GM12878 (cell line): ENCODE measurements at regions not wholly inside any gene's neighbourhood (a gene's known extent, or its start where the extent isn't known, plus 50 kb on each side); places are given as distances from the start of the nearest gene placed in this dataset.

ENCODE experiments used
- ATAC-seq: fragments of 200-7000 bp; cut with Tn5 transposase; 3 replicates; pipeline ENCODE4 v1.9.1; 2020; ENCODE audit warnings: mild to moderate bottlenecking, moderate library complexity
- BruUV-seq: library from RNA; stranded (reverse); fragments of 400-500 nt; replicated peaks from 2 replicates; lab custom pipeline; 2021; lab: Mats Ljungman, UMichigan
- CTCF ChIA-PET: fragments of 300-600 bp; sonication (Branson Sonifier 250); formaldehyde crosslinking; extraction: SDS; loops from one replicate; lab custom pipeline; 2021; ENCODE audit warnings: inconsistent platforms; lab: Yijun Ruan, JAX
- POLR2A ChIA-PET: fragments of 350-600 bp; formaldehyde crosslinking; extraction: SDS; loops from one replicate; lab custom pipeline; 2021; ENCODE audit warnings: inconsistent platforms; lab: Charles Lee
- RAD21 ChIA-PET: fragments of 300-600 bp; sonication (Branson Sonifier 250); formaldehyde crosslinking; loops from one replicate; lab custom pipeline; 2023; ENCODE audit warnings: antibody characterized with exemption; ENCODE audit not compliant: unreplicated experiment; lab: Charles Lee
- SMC1A ChIA-PET: fragments of 300-600 bp; sonication (Branson Sonifier 250); formaldehyde crosslinking; loops from one replicate; lab custom pipeline; 2023; ENCODE audit not compliant: unreplicated experiment, uncharacterized antibody; lab: Charles Lee
- DNase-seq: peaks from one replicate; pipeline ENCODE4 v3.0.0-alpha.2; 2011; ENCODE audit warnings: low read depth, low spot score
- FAIRE-seq: peaks from 3 replicates; lab custom pipeline; 2011; peaks lifted over from hg19 to GRCh38; lab: Jason Lieb, UNC
- H2AFZ ChIP-seq: 2 replicates; pipeline ENCODE4 v1.6.0; 2011; ENCODE audit warnings: low read depth, low read length, control low read depth; ENCODE audit not compliant: control insufficient read depth
- H3K27ac ChIP-seq: 2 replicates; pipeline ENCODE4 v1.5.1; 2011; ENCODE audit warnings: control low read depth; ENCODE audit not compliant: control insufficient read depth, insufficient read depth
- H3K27me3 ChIP-seq, 2 experiments: replicated peaks in 1 of 2; 2 replicates each; pipeline versions ENCODE4 v1.6.0 to v1.6.1; 2011; ENCODE audit warnings: low read length in 1 of 2; ENCODE audit not compliant: control insufficient read depth in 2 of 2, insufficient read depth in 2 of 2
- H3K36me3 ChIP-seq, 2 experiments: 2 replicates each; pipeline ENCODE4 v1.5.1; 2011; ENCODE audit warnings: low read length in 1 of 2; ENCODE audit not compliant: control insufficient read depth in 2 of 2, insufficient read depth in 2 of 2
- H3K4me1 ChIP-seq: 2 replicates; pipeline ENCODE4 v1.6.1; 2011; ENCODE audit warnings: mild to moderate bottlenecking, low read length, moderate library complexity, mixed read lengths; ENCODE audit not compliant: control insufficient read depth, insufficient read depth
- H3K4me2 ChIP-seq: 2 replicates; pipeline ENCODE4 v1.6.0; 2011; ENCODE audit warnings: control low read depth; ENCODE audit not compliant: control insufficient read depth, insufficient read depth
- H3K4me3 ChIP-seq: fragments of 200-600 bp; sonication (generic); 2 replicates; pipeline ENCODE4 v1.5.1; 2016
- H3K79me2 ChIP-seq: 2 replicates; pipeline ENCODE4 v1.6.0; 2011; ENCODE audit warnings: low read length; ENCODE audit not compliant: control insufficient read depth, insufficient read depth
- H3K9ac ChIP-seq: 2 replicates; pipeline ENCODE4 v1.8.0; 2011; ENCODE audit warnings: low read length, control low read depth, mixed read lengths; ENCODE audit not compliant: control insufficient read depth, insufficient read depth
- H3K9me3 ChIP-seq: replicated peaks from 3 replicates; pipeline ENCODE4 v1.5.1; 2011; ENCODE audit warnings: mild to moderate bottlenecking, low read length; ENCODE audit not compliant: control insufficient read depth, insufficient read depth
- H4K20me1 ChIP-seq: 2 replicates; pipeline ENCODE4 v1.6.0; 2011; ENCODE audit not compliant: control insufficient read depth, insufficient read depth
- BCLAF1 ChIP-seq: fragments of 450-650 bp; IDR thresholded peaks from 2 replicates; pipeline ENCODE4 v1.6.1; 2017; ENCODE audit warnings: antibody characterized with exemption, mild to moderate bottlenecking, moderate library complexity
- CHD1 ChIP-seq: IDR thresholded peaks from 2 replicates; pipeline ENCODE4 v1.6.1; 2012; ENCODE audit warnings: low read depth, low read length, improper control_type of control experiment
- ETV6 ChIP-seq, 2 experiments: fragments of 450-650 bp in 1 of 2; IDR thresholded peaks in 1 of 2; conservative IDR thresholded peaks in 1 of 2; 2 replicates each; pipeline ENCODE4 v1.6.1; 2014; ENCODE audit warnings: antibody characterized with exemption in 1 of 2, borderline replicate concordance in 1 of 2, low read depth in 1 of 2, mild to moderate bottlenecking in 1 of 2, moderate library complexity in 1 of 2
- FOXM1 ChIP-seq: IDR thresholded peaks from 2 replicates; pipeline ENCODE4 v1.6.1; 2012; ENCODE audit warnings: low read depth, mild to moderate bottlenecking, inconsistent platforms, low read length, moderate library complexity
- HDAC6 ChIP-seq: fragments of 200-600 bp; sonication (generic); IDR thresholded peaks from one replicate; pipeline ENCODE4 v1.8.0; 2017; ENCODE audit warnings: antibody characterized with exemption; ENCODE audit not compliant: unreplicated experiment
- IKZF2 ChIP-seq, 2 experiments: fragments of 450-650 bp; IDR thresholded peaks; 2 replicates each; pipeline ENCODE4 v1.6.1; 2017; ENCODE audit warnings: mild to moderate bottlenecking in 2 of 2, moderate library complexity in 2 of 2
- IRF4 ChIP-seq: IDR thresholded peaks from 2 replicates; pipeline ENCODE4 v1.6.1; 2011; ENCODE audit warnings: low read depth, low read length
- MTA2 ChIP-seq: fragments of 450-650 bp; IDR thresholded peaks from 2 replicates; pipeline ENCODE4 v1.6.1; 2016; ENCODE audit warnings: low read depth, mild to moderate bottlenecking, moderate library complexity
- NFXL1 ChIP-seq: fragments of 450-650 bp; IDR thresholded peaks from 2 replicates; pipeline ENCODE4 v1.6.1; 2017; ENCODE audit warnings: antibody characterized with exemption, mild to moderate bottlenecking, borderline replicate concordance
- PAX8 ChIP-seq: fragments of 450-650 bp; IDR thresholded peaks from 2 replicates; pipeline ENCODE4 v1.6.1; 2017; ENCODE audit warnings: mild to moderate bottlenecking, moderate library complexity
- RELB ChIP-seq: fragments of 450-650 bp; IDR thresholded peaks from 2 replicates; pipeline ENCODE4 v1.6.1; 2017; ENCODE audit warnings: low read depth, mild to moderate bottlenecking, moderate library complexity
- SIX5 ChIP-seq: IDR thresholded peaks from 2 replicates; pipeline ENCODE4 v1.6.1; 2011; ENCODE audit warnings: mild to moderate bottlenecking, low read depth, low read length, moderate library complexity; ENCODE audit not compliant: severe bottlenecking
- SMARCA5 ChIP-seq: fragments of 450-650 bp; IDR thresholded peaks from 2 replicates; pipeline ENCODE4 v1.6.1; 2017; ENCODE audit warnings: mild to moderate bottlenecking
- SRF ChIP-seq, 2 experiments: IDR thresholded peaks; 2 replicates each; pipeline ENCODE4 v1.6.1; 2011; ENCODE audit warnings: low read depth in 2 of 2, low read length in 2 of 2, mild to moderate bottlenecking in 1 of 2, moderate library complexity in 1 of 2
- WRNIP1 ChIP-seq: IDR thresholded peaks from 2 replicates; pipeline ENCODE4 v1.6.1; 2011; ENCODE audit warnings: low read depth, low read length, improper control_type of control experiment, borderline replicate concordance
- ZNF24 ChIP-seq: fragments of 450-650 bp; IDR thresholded peaks from 2 replicates; pipeline ENCODE4 v1.6.1; 2017; ENCODE audit warnings: antibody characterized with exemption, mild to moderate bottlenecking
- WGBS: methylation state at CpG from one replicate; pipeline ENCODE4 v1.1.6; 2016; ENCODE audit warnings: low lambda C conversion rate; ENCODE audit not compliant: insufficient replicate concordance, insufficient coverage; ENCODE audit errors: missing lambda C conversion rate; 5-methylcytosine and 5-hydroxymethylcytosine counted together
- in situ Hi-C: fragments of 300-500 bp; cut with MboI; formaldehyde crosslinking; loops from 9 replicates; pipeline ENCODE4 v1.14.3; 2018; ENCODE audit warnings: mixed read lengths
- intact Hi-C: fragments of 100-400 bp; cut with micrococcal nuclease; formaldehyde crosslinking; loops from one replicate; pipeline ENCODE4 v1.14.2; 2022; ENCODE audit not compliant: unreplicated experiment

- WGBS, result 2% methylated on average over 2 of the region's 2 CpGs
- TF ChIP-seq FOXM1, result no peak
- no peak for TF ChIP-seq NFXL1
- TF ChIP-seq CHD1, result no peak
- no peak for TF ChIP-seq HDAC6
- no peak for TF ChIP-seq MTA2
- TF ChIP-seq ZNF24, result no peak
- no peak for TF ChIP-seq IKZF2 (IDR thresholded peaks at IDR 0.05)
- no peak for TF ChIP-seq SMARCA5
- no peak for TF ChIP-seq SIX5
- no peak for TF ChIP-seq BCLAF1
- no peak for TF ChIP-seq RELB
- TF ChIP-seq PAX8, result no peak
- TF ChIP-seq IRF4, result no peak
- no peak for TF ChIP-seq SRF (IDR thresholded peaks at IDR 0.05; ENCODE audit: low read depth in 2 of 2, low read length in 2 of 2)
- no peak for TF ChIP-seq WRNIP1
- no peak for TF ChIP-seq ETV6 (conservative IDR thresholded peaks at IDR 0.05 in 1 of 2, IDR thresholded peaks at IDR 0.05 in 1 of 2; ENCODE audit: borderline replicate concordance in 1 of 2, low read depth in 1 of 2)
- ATAC-seq, result no peak
- POLR2A ChIA-PET, result no interaction called here
- Histone ChIP-seq H2AFZ (no peak overlapping the region), H3K36me3 (no peaks in the 10 kb centered on the region), H4K20me1 (no peaks in the 10 kb centered on the region), H3K27ac (no peak overlapping the region), H3K79me2 (no peaks in the 10 kb centered on the region), H3K4me2 (no peak overlapping the region), H3K9me3 (no peaks in the 10 kb centered on the region), H3K27me3 (no peaks in the 10 kb centered on the region), H3K9ac (no peak overlapping the region), H3K4me1 (no peaks in the 10 kb centered on the region), H3K4me3 (no peak overlapping the region)
- CTCF ChIA-PET, result no interaction called here
- FAIRE-seq, result no peak
- intact Hi-C loops, result no loop called here
- SMC1A ChIA-PET, result no interaction called here
- no TSS peak for BruUV-seq
- RAD21 ChIA-PET, result no interaction called here
- no peak for DNase-seq
- in situ Hi-C loops, result no loop called here
Observed at GRCh38 chr14:82501554-82501953, 967.9 kb upstream of the SEL1L start.
